22Rv1 (cell line): ENCODE measurements at regions not wholly inside any gene's neighbourhood (a gene's known extent, or its start where the extent isn't known, plus 50 kb on each side); places are given as distances from the start of the nearest gene placed in this dataset.
A peak's percentile ranks its signal among the peaks of the same experiment; 100 is the strongest.

Source experiments
- H3K27ac ChIP-seq: fragments of 450-650 bp; 2 replicates; pipeline ENCODE4 v1.5.1; 2017
- CTCF ChIP-seq: fragments of 450-650 bp; IDR thresholded peaks from 2 replicates; pipeline ENCODE4 v1.5.1; 2017; ENCODE audit warnings: mild to moderate bottlenecking
- ZFX ChIP-seq: fragments of 450-650 bp; IDR thresholded peaks from 2 replicates; pipeline ENCODE4 v1.6.1; 2017; ENCODE audit warnings: antibody characterized with exemption, borderline replicate concordance

- no peak for TF ChIP-seq CTCF
- TF ChIP-seq ZFX: no peak
Observed at GRCh38 chr5:15321776-15322175, 178.2 kb upstream of the FBXL7 start.

GRCh38 chr5:15320871-15321270 lies 179.1 kb upstream of the FBXL7 start:
- no peak overlapping the region for H3K27ac ChIP-seq
- no peak for TF ChIP-seq ZFX
- TF ChIP-seq CTCF: no peak

More at GRCh38 chr5:15321776-15322175, 178.2 kb upstream of the FBXL7 start:
- H3K27ac ChIP-seq: no peak overlapping the region

GRCh38 chr5:15304914-15305834 lies 194.8 kb upstream of the FBXL7 start:
- TF ChIP-seq ZFX: no peak
- TF ChIP-seq CTCF: no peak
- H3K27ac ChIP-seq: no peak overlapping the region

- no peak overlapping the region for H3K27ac ChIP-seq
- TF ChIP-seq CTCF (no peak), ZFX (no peak)
Observed at GRCh38 chr5:15304066-15304731, 195.8 kb upstream of the FBXL7 start.

GRCh38 chr5:15300141-15300540 lies 199.8 kb upstream of the FBXL7 start:
- H3K27ac ChIP-seq: no peak overlapping the region
- no peak for TF ChIP-seq CTCF
- no peak for TF ChIP-seq ZFX

GRCh38 chr5:15290953-15291352 lies 209.0 kb upstream of the FBXL7 start:
- no peak overlapping the region for H3K27ac ChIP-seq
- peak; percentile 63 for TF ChIP-seq CTCF
- no peak for TF ChIP-seq ZFX

GRCh38 chr5:15286650-15287049 lies 213.3 kb upstream of the FBXL7 start:
- H3K27ac ChIP-seq: no peak overlapping the region
- TF ChIP-seq CTCF (peak; percentile 22; the same call in 1 of the 2 replicates), ZFX (no peak)
